ENCODE measurements at regions not wholly inside any gene's neighbourhood (a gene's known extent, or its start where the extent isn't known, plus 50 kb on each side); places are given as distances from the start of the nearest gene placed in this dataset.

DNA sequence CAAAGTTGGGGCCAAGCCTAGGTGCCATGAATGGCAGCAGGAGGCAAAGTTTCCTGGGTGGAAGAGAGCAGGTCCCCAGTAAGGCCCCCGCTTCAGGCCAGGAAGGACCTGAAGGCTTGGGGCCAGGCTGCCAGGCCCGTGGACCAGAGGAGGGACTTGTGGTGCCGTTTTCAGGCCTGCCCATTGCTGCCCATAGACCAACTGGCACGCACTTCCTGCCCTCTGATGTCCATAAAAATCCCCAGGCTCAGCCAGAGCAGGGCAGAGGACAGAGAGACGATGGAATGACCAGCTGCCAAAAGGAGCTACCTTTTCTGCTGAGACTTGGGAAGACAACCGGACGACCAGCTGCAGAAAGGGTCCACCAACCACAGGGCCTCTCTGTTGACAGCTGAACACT, 1205.5 kb downstream of the ARAP2 start:
- Histone ChIP-seq H4K91ac (replicated peaks; ENCODE audit: insufficient read length, low read length) (no peak overlapping the region), H3K4me1 (replicated peaks in 1 of 4; ENCODE audit: control insufficient read depth in 3 of 4, insufficient read depth in 4 of 4, low read length in 3 of 4) (no peaks in the 10 kb centered on the region), H4K20me1 (replicated peaks in 1 of 2; ENCODE audit: control insufficient read depth in 1 of 2, insufficient read depth in 2 of 2, low read length in 2 of 2) (no peaks in the 10 kb centered on the region), H2BK120ac (replicated peaks; ENCODE audit: low read depth, low read length) (no peak overlapping the region), H2BK12ac (ENCODE audit: low read depth, low read length) (no peak overlapping the region), H2BK20ac (ENCODE audit: low read length) (no peak overlapping the region), H3K14ac (ENCODE audit: insufficient read length) (no peak overlapping the region), H3K27ac (ENCODE audit: low read depth, low read length) (no peak overlapping the region), H2AK5ac (ENCODE audit: low read depth, low read length) (no peak overlapping the region), H3K4ac (replicated peaks; ENCODE audit: insufficient read length, low read depth, low read length) (no peak overlapping the region), H3K4me3 (ENCODE audit: extremely low read depth in 1 of 4, insufficient read depth in 2 of 4, low read depth in 3 of 4, low read length in 4 of 4) (no peak overlapping the region), H3K9me3 (ENCODE audit: insufficient read depth in 2 of 2, low read depth in 1 of 2, low read length in 1 of 2) (no peaks in the 10 kb centered on the region), H2BK15ac (ENCODE audit: low read length) (no peak overlapping the region), H2AFZ (ENCODE audit: low read length) (0 out of 2 replicates have a peak overlapping the region, but pooled peaks have one; percentile 44), H3K79me2 (ENCODE audit: control insufficient read depth in 1 of 2, insufficient read depth in 2 of 2, low read length in 2 of 2) (no peaks in the 10 kb centered on the region), H3K9ac (replicated peaks in 1 of 4; ENCODE audit: extremely low read depth in 1 of 4, low read depth in 3 of 4, low read length in 3 of 4) (no peak overlapping the region), H3K18ac (ENCODE audit: extremely low read depth, low read length) (no peak overlapping the region), H4K8ac (ENCODE audit: extremely low read depth, insufficient read depth, low read length) (no peak overlapping the region), H3K56ac (replicated peaks; ENCODE audit: insufficient read length, low read depth, low read length) (no peak overlapping the region), H3K23ac (ENCODE audit: insufficient read length) (no peak overlapping the region), H3K4me2 (ENCODE audit: insufficient read depth in 1 of 2, low read depth in 2 of 2, low read length in 2 of 2) (no peak overlapping the region), H3K27me3 (replicated peaks in 1 of 4; ENCODE audit: control insufficient read depth in 3 of 4, extremely low read depth in 1 of 4, insufficient read depth in 3 of 4, low read length in 3 of 4) (no peaks in the 10 kb centered on the region), H3K79me1 (ENCODE audit: low read depth, low read length) (no peaks in the 10 kb centered on the region), H4K5ac (ENCODE audit: insufficient read length, low read depth, low read length) (no peak overlapping the region), H3K23me2 (ENCODE audit: low read depth, low read length) (no peaks in the 10 kb centered on the region), H2BK5ac (ENCODE audit: low read depth, low read length) (no peak overlapping the region), H3K36me3 (ENCODE audit: control insufficient read depth in 2 of 4, insufficient read depth in 4 of 4, low read length in 3 of 4) (no peaks in the 10 kb centered on the region)
- no peak for FAIRE-seq
- WGBS, 2 experiments (ENCODE audit: extremely low coverage in 1 of 2, insufficient coverage in 1 of 2, insufficient read length in 1 of 2, insufficient replicate concordance in 2 of 2, low coverage in 1 of 2, low lambda C conversion rate in 2 of 2, missing lambda C conversion rate in 1 of 2): 96% methylated on average over 7 of the region's 7 CpGs; no CpG with 5 or more reads in 1 of the 2 experiments
- ChIA-PET CTCF (ENCODE audit: partially characterized antibody) (no interaction called here), POLR2A (ENCODE audit: partially characterized antibody) (no interaction called here)
- DNase-seq (ENCODE audit: low read depth in 1 of 2, low spot score in 2 of 2): no peak
- TF ChIP-seq KDM1A (IDR thresholded peaks at IDR 0.05; ENCODE audit: borderline replicate concordance, low read length): no peak
- TF ChIP-seq TAF1 (IDR thresholded peaks at IDR 0.05; ENCODE audit: low read depth, low read length): no peak
- no peak for TF ChIP-seq CBX8 (IDR thresholded peaks at IDR 0.05; ENCODE audit: borderline replicate concordance, low read depth, low read length)
- TF ChIP-seq KDM5A (IDR thresholded peaks at IDR 0.05; ENCODE audit: low read length): no peak
- TF ChIP-seq RFX5 (IDR thresholded peaks at IDR 0.05; ENCODE audit: borderline replicate concordance, low read depth, low read length): no peak
- TF ChIP-seq, protein P1, sequence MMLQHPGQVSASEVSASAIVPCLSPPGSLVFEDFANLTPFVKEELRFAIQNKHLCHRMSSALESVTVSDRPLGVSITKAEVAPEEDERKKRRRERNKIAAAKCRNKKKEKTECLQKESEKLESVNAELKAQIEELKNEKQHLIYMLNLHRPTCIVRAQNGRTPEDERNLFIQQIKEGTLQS (IDR thresholded peaks at IDR 0.05; ENCODE audit: insufficient read depth, low read depth, low read length): no peak
- TF ChIP-seq EP300 (IDR thresholded peaks at IDR 0.05; ENCODE audit: borderline replicate concordance in 1 of 2, low read depth in 2 of 2, low read length in 2 of 2): no peak
- TF ChIP-seq CBX5 (IDR thresholded peaks at IDR 0.05; ENCODE audit: low read depth, low read length): no peak
- TF ChIP-seq, protein P2, sequence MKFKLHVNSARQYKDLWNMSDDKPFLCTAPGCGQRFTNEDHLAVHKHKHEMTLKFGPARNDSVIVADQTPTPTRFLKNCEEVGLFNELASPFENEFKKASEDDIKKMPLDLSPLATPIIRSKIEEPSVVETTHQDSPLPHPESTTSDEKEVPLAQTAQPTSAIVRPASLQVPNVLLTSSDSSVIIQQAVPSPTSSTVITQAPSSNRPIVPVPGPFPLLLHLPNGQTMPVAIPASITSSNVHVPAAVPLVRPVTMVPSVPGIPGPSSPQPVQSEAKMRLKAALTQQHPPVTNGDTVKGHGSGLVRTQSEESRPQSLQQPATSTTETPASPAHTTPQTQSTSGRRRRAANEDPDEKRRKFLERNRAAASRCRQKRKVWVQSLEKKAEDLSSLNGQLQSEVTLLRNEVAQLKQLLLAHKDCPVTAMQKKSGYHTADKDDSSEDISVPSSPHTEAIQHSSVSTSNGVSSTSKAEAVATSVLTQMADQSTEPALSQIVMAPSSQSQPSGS (IDR thresholded peaks at IDR 0.05; ENCODE audit: low read length): no peak
- TF ChIP-seq BRCA1 (IDR thresholded peaks at IDR 0.05; ENCODE audit: low read depth, low read length): no peak
- no peak for TF ChIP-seq ZNF274 (IDR thresholded peaks at IDR 0.05; ENCODE audit: borderline replicate concordance, extremely low read depth, low read length)
- no peak for TF ChIP-seq SRF (IDR thresholded peaks at IDR 0.05; ENCODE audit: low read depth, low read length)
- TF ChIP-seq HDAC6 (IDR thresholded peaks at IDR 0.05; ENCODE audit: low read depth, low read length): no peak
